ENCODE measurements at regions not wholly inside any gene's neighbourhood (a gene's known extent, or its start where the extent isn't known, plus 50 kb on each side); places are given as distances from the start of the nearest gene placed in this dataset.

DNA sequence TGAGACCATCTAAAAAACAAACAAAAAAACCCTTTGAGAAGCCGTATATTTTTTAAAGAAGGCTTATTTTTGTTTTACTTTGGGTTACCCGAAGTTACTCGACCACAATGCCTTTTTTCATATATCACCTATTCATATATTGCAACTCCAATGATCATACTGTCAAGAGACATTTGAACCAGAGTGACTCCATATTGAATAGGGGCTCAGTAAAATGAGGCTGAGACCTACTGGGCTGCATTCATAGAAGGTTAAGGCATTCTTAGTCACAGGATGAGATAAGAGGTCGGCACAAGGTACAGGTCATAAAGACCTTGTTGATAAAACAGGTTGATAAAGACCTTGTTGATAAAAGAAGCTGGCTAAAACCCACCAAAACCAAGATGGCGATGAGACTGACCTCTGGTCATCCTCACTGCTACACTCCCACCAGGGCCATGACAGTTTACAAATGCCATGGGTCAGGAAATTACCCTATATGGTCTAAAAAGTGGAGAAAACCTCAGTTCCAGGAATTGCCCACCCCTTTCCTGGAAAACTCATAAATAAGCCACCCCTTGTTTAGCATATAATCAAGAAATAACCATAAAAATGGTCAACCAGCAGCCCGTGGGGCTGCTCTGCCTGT lies 50.0 kb upstream of the PKP2 start:
- Histone ChIP-seq H3K27ac (no peak overlapping the region), H3K9me3 (no peaks in the 10 kb centered on the region), H3K4me3 (no peak overlapping the region), H3K4me1 (peaks cover 6% of the 10 kb centered on the region; the same call in 1 of the 3 replicates), H3K4me2 (no peak overlapping the region)
- POLR2A ChIA-PET, result no interaction called here
- CTCF ChIA-PET, result interaction anchor here (1.0 to 1.5 kb wide), 4 partner anchors 10 to 1074 kb away, joined by 3 to 9 read pairs (median 4); no protein-coding TSS in a partner anchor
- TF ChIP-seq, protein P1, sequence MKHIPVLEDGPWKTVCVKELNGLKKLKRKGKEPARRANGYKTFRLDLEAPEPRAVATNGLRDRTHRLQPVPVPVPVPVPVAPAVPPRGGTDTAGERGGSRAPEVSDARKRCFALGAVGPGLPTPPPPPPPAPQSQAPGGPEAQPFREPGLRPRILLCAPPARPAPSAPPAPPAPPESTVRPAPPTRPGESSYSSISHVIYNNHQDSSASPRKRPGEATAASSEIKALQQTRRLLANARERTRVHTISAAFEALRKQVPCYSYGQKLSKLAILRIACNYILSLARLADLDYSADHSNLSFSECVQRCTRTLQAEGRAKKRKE (CRISPR knock-in tag; IDR thresholded peaks at IDR 0.05; ENCODE audit: low read depth), result no peak
- TF ChIP-seq SREBF2 (IDR thresholded peaks at IDR 0.05) (no peak), FOSL2 (IDR thresholded peaks at IDR 0.05) (no peak), FOSL2 (CRISPR knock-in tag; IDR thresholded peaks at IDR 0.05) (no peak), RFX5 (IDR thresholded peaks at IDR 0.05) (no peak), KDM5A (IDR thresholded peaks at IDR 0.05) (no peak), SMC3 (IDR thresholded peaks at IDR 0.05) (no peak), ZC3H11A (IDR thresholded peaks at IDR 0.05) (no peak), CEBPB (IDR thresholded peaks at IDR 0.05) (no peak), KDM1A (IDR thresholded peaks at IDR 0.05; ENCODE audit: low read depth) (no peak), MAZ (IDR thresholded peaks at IDR 0.05; ENCODE audit: borderline replicate concordance, low read depth, low read length) (no peak)
- TF ChIP-seq, protein P2, sequence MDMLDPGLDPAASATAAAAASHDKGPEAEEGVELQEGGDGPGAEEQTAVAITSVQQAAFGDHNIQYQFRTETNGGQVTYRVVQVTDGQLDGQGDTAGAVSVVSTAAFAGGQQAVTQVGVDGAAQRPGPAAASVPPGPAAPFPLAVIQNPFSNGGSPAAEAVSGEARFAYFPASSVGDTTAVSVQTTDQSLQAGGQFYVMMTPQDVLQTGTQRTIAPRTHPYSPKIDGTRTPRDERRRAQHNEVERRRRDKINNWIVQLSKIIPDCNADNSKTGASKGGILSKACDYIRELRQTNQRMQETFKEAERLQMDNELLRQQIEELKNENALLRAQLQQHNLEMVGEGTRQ (IDR thresholded peaks at IDR 0.05), result no peak
- TF ChIP-seq, protein P3, sequence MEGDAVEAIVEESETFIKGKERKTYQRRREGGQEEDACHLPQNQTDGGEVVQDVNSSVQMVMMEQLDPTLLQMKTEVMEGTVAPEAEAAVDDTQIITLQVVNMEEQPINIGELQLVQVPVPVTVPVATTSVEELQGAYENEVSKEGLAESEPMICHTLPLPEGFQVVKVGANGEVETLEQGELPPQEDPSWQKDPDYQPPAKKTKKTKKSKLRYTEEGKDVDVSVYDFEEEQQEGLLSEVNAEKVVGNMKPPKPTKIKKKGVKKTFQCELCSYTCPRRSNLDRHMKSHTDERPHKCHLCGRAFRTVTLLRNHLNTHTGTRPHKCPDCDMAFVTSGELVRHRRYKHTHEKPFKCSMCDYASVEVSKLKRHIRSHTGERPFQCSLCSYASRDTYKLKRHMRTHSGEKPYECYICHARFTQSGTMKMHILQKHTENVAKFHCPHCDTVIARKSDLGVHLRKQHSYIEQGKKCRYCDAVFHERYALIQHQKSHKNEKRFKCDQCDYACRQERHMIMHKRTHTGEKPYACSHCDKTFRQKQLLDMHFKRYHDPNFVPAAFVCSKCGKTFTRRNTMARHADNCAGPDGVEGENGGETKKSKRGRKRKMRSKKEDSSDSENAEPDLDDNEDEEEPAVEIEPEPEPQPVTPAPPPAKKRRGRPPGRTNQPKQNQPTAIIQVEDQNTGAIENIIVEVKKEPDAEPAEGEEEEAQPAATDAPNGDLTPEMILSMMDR (IDR thresholded peaks at IDR 0.05), result no peak
- TF ChIP-seq, protein P4, sequence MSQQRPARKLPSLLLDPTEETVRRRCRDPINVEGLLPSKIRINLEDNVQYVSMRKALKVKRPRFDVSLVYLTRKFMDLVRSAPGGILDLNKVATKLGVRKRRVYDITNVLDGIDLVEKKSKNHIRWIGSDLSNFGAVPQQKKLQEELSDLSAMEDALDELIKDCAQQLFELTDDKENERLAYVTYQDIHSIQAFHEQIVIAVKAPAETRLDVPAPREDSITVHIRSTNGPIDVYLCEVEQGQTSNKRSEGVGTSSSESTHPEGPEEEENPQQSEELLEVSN (IDR thresholded peaks at IDR 0.05; ENCODE audit: borderline replicate concordance, low read depth), result no peak
- DNase-seq (ENCODE audit: low read depth in 1 of 2, low spot score in 1 of 2) (no peak), FAIRE-seq (no peak), ATAC-seq (no peak)
- 42% methylated on average over 6 of the region's 6 CpGs for WGBS (ENCODE audit: missing lambda C conversion rate)
